GM18502 (cell line): ENCODE measurements at regions not wholly inside any gene's neighbourhood (a gene's known extent, or its start where the extent isn't known, plus 50 kb on each side); places are given as distances from the start of the nearest gene placed in this dataset.

Experiments used
- ATAC-seq: cut with Tn5 transposase; IDR thresholded peaks from one replicate; pipeline ENCODE4 v1.9.1; 2021; ENCODE audit warnings: mild to moderate bottlenecking; ENCODE audit not compliant: unreplicated experiment, poor library complexity

GRCh38 chr6:18664401-18664800, 277.3 kb downstream of the RNF144B start:
- ATAC-seq: no peak

- no peak for ATAC-seq
Observed at GRCh38 chr6:18667612-18668011, 280.5 kb downstream of the RNF144B start.

GRCh38 chr6:18668994-18669393, 281.8 kb downstream of the RNF144B start:
- no peak for ATAC-seq

GRCh38 chr6:18672852-18673251, 285.7 kb downstream of the RNF144B start:
- ATAC-seq: no peak

- no peak for ATAC-seq
Observed at GRCh38 chr6:18674346-18674745, 287.2 kb downstream of the RNF144B start.

GRCh38 chr6:18675881-18676280, 288.7 kb downstream of the RNF144B start:
- no peak for ATAC-seq

- ATAC-seq: no peak
Observed at GRCh38 chr6:18676548-18676947, 289.4 kb downstream of the RNF144B start.

GRCh38 chr6:18680842-18681241, 293.7 kb downstream of the RNF144B start:
- no peak for ATAC-seq

- no peak for ATAC-seq
Observed at GRCh38 chr6:18681832-18682503, 294.8 kb downstream of the RNF144B start.

- no peak for ATAC-seq
Observed at GRCh38 chr6:18684343-18684742, 297.2 kb downstream of the RNF144B start.

- ATAC-seq: no peak
Observed at GRCh38 chr6:18692929-18693685, 306.0 kb downstream of the RNF144B start.

GRCh38 chr6:18693881-18694280, 306.7 kb downstream of the RNF144B start:
- ATAC-seq: no peak

- no peak for ATAC-seq
Observed at GRCh38 chr6:18703546-18703945, 316.4 kb downstream of the RNF144B start.

GRCh38 chr6:18707714-18708439, 320.7 kb downstream of the RNF144B start:
- ATAC-seq: no peak

GRCh38 chr6:18712595-18712994, 325.4 kb downstream of the RNF144B start:
- no peak for ATAC-seq

- ATAC-seq: no peak
Observed at GRCh38 chr6:18720075-18720474, 332.9 kb downstream of the RNF144B start.

- ATAC-seq: no peak
Observed at GRCh38 chr6:18724056-18724455, 336.9 kb downstream of the RNF144B start.

GRCh38 chr6:18725449-18725848, 338.3 kb downstream of the RNF144B start:
- no peak for ATAC-seq

GRCh38 chr6:18733921-18734550, 346.9 kb downstream of the RNF144B start:
- ATAC-seq: no peak

- ATAC-seq: no peak
Observed at GRCh38 chr6:18741741-18742140, 354.6 kb downstream of the RNF144B start.

- ATAC-seq: no peak
Observed at GRCh38 chr6:18742406-18742805, 355.3 kb downstream of the RNF144B start.
